Head of caudate nucleus (tissue), 42 donors: ENCODE measurements at regions not wholly inside any gene's neighbourhood (a gene's known extent, or its start where the extent isn't known, plus 50 kb on each side); places are given as distances from the start of the nearest gene placed in this dataset.
"Not testable (repeated sequence)": the region's sequence is repeated elsewhere in the genome, so short reads cannot be mapped to it uniquely, and the experiment has no call there.

Experiments used
- DNase-seq, 42 donors: peaks; one replicate each; pipeline versions ENCODE4 v3.0.0 to v3.0.0-alpha.2; 2020 to 2021; ENCODE audit warnings: mixed read lengths in 7 of 42
- intact Hi-C: fragments of 100-400 bp; cut with DNase I; formaldehyde crosslinking; loops from one replicate; pipeline ENCODE4 v1.15.0; 2022

DNA sequence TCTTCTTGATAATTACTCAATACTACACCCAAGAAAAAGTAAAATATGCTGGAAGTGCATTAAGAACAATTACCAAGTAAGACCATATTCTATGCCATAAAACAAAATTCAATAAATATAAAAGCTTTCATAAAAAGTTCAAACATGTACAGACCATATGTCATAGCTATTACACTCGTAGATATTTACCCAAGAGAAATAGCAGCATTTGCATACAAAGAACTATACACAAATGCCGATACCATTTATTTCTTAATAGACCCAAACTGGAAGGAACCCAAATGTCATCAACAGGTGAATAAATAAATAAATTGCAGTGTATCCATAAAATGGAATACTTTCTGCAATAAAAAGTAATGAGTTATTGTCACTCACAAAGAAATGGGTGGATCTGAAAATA, 78.3 kb upstream of the SLC16A7 start:
- no peak for DNase-seq
- intact Hi-C loops = no loop called here

DNA sequence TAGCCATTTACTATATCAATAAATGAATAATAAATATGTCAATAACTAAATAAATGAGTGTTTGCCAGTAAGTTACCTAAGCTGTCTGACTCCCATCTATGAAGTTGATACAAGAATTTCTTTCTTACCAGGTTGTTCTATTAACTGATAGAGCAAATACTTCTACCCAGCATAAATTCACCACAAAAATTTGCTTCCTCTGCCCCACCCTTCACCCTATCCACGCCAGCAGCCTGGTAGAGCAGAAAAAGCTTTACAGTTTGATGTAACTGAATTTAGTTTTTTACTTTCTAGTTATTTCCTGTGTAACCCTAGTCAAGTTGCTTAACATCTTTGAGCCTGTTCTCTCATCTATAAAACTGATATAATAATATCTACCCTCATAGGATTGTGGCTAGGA, 94.9 kb upstream of the SLC16A7 start:
- intact Hi-C loops = no loop called here

DNA sequence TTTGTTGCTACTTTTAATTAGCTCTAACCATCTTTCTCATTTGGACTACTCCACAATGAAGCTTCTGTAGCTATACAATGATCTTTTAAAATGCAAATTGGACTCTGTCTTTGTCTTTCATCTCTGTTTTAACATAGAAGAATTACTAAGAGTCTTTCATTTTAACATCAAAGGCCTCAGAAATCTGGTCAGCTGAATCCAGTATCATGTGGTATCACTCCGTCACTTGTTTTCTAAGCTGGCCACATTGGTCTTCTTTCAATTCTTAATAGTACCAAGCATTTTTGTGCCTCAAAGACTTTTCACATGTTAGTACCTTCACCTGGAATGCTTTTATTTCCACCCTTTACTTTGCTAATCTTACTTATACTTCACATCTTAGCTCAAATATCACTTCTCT, 95.5 kb upstream of the SLC16A7 start:
- DNase-seq = peak in 1 of 42 donors; percentile 4
- intact Hi-C loops = no loop called here

More for the DNA sequence above, 94.9 kb upstream of the SLC16A7 start:
- DNase-seq = no peak

DNA sequence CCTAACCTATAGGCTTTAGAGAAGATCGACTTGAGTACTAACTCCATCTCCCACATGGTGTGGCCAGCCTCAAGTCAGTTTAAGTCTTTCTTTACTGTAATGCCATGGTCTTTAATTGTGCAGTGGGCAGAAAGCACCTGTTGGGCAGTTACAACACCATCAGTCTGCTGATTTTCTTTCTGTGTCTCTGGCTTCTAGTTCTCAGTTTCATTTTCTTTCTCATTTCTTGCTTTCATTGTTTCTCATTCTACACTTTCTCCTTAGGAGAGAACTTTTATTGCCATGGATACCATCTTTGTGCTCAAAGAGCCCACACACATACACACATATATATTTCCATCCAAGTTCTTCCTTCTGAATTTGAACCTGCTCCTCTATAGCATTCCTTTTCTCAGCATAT, 96.1 kb upstream of the SLC16A7 start:
- no peak for DNase-seq
- intact Hi-C loops = no loop called here

DNA sequence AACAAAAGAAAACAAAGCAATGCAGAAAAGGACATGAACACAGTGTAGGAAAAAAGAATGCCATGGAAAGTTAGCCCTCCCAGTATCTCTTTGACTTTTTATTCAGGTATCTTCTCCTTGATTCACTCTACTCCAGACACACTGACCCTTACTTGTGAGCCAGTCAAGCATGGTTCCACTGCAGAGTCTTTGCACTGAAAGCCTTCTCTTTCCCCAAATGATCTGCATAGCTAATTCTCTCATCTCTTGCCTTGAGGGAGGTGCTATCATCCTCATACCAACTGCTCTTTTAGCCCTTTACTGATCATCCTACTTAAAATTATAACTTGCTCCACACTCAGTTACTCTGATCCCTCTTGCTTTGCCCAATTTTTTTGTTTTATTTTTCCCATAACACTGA, 101.2 kb upstream of the SLC16A7 start:
- DNase-seq = no peak
- intact Hi-C loops = no loop called here

DNA sequence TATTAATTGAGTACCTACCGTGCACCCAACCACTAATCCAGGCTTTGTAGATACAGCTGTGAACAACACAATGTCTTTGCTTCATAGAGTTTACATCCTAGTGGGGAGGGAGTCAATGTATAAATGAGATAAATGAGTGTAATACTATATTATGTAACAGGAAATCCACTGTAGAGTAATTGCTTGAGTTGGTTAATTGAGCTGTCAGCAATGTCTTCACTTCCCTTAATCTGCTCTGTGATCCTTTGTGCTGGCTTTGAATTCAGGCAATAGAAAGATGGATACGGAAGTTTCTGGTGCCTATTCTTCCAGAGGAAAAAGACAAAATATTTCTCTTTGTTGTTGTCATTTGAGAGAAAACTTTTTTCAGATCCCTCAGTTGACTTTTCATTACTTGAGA, 104.0 kb upstream of the SLC16A7 start:
- DNase-seq = no peak

DNA sequence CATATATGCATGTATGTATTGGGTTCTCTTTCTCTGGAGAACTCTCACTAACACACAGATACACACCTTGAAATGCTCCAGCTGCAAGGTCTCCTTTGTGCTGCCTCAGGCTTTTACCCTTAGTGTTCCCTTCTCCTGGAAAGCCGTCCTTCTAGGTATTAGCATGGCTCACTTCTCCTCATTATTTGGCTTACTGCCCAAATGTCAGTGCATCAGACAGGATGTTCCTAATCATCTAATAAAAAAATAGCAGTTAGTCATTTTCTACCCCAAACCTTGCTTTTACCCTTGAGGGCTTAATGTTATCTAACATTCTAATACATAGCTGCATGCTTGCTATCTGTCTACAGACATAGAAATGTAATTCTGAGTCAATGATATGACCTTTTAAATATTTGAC, 109.0 kb upstream of the SLC16A7 start:
- intact Hi-C loops = no loop called here
- DNase-seq = no peak

More for the DNA sequence above, 104.0 kb upstream of the SLC16A7 start:
- intact Hi-C loops = no loop called here

DNA sequence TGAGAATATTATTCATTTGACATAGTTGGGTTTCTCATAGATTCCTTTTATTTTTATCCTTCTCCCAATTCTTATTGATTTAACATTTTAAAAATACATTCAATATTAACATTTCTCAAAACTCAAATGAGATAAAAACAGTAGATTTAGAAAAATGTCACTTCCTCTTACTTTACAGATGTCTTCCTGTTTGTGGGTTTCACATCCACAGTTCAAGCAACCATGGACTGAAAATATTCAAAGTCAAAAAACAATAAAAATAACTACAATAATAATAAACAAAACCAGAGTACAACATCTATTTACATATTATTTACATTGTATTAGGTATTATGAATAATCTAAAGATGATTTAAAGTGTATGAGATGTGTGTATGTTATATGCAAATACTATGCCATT, 111.3 kb upstream of the SLC16A7 start:
- no peak for DNase-seq
- intact Hi-C loops = no loop called here

DNA sequence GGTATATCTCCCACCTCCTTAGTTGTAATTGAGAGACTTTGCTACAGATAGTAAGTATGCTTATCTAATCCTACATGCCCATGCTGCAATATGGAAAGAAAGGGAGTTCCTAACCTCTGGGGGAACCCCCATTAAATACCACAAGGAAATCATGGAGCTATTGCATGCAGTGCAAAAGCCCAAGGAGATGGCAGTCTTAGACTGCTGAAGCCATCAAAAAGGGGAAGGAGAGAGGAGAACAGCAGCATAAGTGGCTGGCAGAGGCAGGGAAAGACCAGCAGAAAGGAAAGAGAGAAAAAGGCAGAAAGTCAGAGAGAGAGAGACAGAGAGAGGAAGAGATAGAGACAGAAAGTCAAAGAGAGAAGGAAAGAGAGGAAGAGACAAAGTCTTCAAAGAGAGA, 121.6 kb upstream of the SLC16A7 start:
- DNase-seq, intact Hi-C loops: not testable (repeated sequence)

DNA sequence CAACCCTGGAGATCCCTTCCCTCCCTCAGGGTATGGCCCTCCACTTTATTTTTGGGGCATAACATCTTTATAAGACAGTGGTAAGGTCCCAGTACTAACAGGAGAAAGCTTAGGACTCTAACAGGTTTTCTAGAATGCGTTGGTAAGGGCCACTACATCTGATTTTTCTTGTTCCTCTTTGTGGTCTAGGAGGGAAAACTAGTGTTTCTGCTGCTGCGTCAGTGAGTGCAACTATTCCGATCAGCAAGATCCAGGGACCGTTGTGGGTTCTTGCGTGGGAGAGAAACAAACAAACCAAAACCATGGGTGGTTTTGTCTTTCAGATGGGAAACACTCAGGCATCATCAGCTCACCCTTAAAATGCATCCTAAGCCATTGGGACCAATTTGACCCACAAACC, 123.6 kb upstream of the SLC16A7 start:
- intact Hi-C loops = no loop called here
- no peak for DNase-seq

DNA sequence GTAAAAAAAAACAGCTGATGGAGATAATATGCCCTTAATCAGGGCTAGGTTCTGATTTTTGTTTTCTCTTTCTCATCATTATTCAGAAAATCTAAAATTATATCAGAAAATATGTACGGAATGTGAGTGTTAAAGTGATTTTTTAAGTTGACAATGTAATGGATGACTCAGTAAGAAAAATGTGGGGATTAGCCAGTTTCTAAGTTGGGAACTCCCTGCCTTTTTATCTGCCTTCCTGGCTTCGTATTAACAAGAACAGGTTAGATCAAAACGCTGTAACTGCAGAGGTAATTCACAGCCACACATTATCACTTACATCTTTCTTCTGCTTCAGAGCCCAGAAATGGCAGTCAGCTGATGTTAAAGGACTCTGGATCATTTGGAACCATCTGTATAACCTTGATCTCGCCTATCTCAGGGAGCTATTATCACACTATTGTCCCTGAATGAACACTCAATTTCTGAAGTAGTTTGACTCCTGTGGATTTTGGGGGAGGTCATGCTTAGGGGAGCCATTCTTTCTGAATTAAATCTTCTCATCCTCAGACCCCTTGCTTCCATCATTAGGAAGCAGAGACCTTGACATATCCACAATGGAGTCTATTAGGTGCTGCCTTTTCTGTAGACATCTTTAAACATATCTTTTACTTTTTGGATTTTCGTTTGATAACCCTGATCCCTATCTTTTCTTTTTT, 135.7 kb upstream of the SLC16A7 start:
- peak in 2 of 42 donors; percentile 21 to 38 for DNase-seq
- intact Hi-C loops = no loop called here

DNA sequence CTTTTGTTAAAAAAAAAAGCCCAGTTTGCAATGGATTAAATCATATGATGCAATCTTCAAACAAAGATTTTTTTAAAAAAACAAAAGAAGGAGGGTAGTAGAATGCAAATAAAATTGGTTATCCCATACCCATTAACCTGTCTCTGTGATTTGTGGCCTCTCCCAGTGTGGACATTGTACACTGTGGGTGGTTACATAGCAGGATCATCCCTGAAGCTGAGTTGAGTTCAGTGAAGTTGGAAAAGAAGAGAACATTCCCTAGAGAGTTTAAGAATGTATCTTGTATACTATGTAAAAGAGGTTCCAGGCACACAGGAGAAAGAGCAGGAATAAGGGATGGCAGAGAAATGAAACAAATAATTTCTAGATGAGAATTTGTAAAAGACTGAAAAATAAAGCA, 142.4 kb upstream of the SLC16A7 start:
- DNase-seq = no peak
- intact Hi-C loops = no loop called here

DNA sequence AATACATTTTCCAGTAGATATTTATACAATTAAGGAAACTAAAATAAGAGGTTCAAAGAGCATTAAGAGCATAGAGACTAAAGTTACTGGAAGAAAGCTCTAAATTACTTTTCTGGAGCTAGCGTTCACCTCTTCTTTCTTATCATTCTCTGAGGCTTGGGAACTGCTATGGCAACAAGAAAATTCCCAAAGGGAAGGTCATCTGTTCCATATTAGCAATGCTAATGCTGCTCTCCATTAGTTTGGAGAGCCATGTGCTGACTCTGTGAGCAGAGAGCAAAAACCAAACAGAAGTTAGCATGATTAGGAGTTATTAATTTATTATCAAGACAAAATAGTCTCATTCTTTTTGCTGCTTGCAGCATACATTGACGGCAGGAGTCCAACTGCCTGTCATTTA, 143.1 kb upstream of the SLC16A7 start:
- intact Hi-C loops = no loop called here
- no peak for DNase-seq

DNA sequence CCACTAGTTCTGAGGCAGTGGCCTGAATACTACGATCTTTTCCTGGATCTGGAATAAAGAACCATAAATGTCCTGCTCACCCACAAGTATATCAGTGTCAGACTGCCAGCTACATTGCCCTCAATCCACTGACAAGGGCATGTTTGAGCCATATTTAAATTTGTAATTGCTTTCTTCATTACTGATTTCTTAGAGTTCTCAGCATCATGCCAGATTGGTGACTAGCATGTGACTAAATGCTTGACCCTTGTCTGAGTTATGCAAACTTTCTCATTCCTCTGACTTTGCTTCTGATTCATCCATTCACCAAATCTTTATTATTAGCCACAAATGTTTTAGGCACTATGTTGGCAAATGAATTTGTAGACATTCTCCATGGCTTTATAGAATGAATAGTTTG, 143.6 kb upstream of the SLC16A7 start:
- intact Hi-C loops = no loop called here
- no peak for DNase-seq

DNA sequence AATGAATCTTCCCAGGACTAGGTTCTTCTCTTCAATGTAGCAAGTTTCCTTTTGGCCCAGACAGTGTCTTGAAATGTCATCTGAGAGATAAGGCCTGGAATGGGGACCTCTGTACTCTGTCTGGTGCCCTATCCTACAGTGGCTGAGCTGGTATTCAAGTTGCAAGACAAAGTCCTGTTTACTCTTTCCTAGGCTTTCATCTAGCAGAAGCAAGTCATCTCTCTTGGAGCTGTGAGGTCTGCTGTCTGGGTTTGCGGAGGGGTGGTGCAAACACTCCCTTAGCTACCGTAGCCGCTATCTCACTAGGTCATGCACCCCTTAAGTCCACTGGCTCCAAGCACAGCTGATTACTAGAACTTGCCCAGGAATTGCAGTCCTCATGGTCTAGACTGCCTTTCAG, 149.7 kb upstream of the SLC16A7 start:
- no peak for DNase-seq
- intact Hi-C loops = no loop called here

DNA sequence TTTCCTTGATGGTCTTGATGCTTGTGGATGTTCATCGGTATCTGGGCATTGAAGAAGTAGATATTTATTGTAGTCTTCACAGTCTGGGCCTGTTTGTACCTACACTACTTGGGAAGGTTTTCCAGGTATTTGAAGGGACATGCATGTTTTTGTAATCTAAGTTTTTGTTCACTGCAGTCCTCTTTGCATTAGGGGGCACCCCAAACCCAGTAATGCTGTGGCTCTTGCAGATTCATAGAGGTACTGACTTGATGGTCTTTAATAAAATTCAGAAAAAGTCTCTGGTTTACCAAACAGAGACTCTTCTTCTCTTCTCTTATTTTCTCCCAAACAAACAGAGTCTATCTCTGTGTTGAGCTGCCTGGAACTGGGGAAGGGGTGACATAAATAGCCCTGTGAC, 150.9 kb upstream of the SLC16A7 start:
- DNase-seq = no peak

DNA sequence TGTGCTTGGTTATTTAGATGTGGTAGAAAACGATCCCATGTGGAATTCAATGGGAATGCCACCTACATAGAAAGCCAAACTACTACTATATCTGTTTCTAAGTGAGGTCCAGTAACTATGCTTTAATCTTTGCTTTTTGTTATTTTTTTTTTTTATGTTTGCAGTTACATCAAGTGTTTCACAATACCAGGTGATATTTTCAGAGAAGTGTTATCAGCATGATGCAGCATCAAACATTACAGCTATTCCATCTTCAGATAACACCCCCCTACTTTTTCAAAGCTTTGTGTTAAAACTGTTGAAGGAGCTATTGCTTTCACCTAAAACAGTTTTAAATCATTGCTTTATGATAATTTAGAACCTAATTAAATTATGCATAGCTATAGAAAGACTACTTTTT, 163.8 kb upstream of the SLC16A7 start:
- no peak for DNase-seq
- intact Hi-C loops = no loop called here

More for the DNA sequence above, 150.9 kb upstream of the SLC16A7 start:
- intact Hi-C loops = no loop called here

DNA sequence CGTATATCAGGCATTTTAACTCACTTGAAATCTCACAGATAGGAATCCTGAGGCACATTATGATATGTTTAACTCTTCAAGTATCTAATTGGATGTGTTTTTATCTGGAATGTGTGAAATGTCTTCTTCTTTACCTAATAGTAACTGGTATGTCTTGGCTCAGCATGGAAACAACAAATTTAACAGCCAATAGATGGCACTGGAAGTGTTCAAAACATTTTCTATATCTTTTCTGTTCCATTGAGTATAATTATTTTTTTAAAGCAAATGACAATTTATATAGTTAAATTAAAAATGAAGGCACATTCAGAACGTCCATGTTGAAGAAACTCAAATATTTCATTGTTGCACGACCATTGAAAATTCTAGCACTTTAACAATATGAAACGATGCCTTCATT, 164.6 kb upstream of the SLC16A7 start:
- intact Hi-C loops = no loop called here
- no peak for DNase-seq

DNA sequence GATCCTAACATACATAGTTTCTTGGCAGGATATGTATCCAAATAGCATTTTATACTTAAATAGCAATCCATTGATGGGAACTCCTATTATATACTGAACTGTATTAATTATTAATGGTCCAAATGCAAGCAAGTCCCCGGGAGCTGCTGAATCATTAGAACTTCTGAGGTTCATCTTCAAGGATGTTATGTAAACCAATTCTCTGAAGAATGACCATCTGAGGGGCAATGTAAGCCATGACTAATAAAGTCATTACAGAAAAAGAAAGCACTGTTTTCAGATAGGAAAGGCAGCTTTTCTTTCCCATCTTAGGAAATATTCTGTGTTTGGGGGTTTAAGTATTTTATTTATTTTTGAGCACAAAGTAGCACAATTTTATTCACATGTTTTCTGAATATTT, 166.1 kb upstream of the SLC16A7 start:
- intact Hi-C loops = no loop called here
- no peak for DNase-seq

DNA sequence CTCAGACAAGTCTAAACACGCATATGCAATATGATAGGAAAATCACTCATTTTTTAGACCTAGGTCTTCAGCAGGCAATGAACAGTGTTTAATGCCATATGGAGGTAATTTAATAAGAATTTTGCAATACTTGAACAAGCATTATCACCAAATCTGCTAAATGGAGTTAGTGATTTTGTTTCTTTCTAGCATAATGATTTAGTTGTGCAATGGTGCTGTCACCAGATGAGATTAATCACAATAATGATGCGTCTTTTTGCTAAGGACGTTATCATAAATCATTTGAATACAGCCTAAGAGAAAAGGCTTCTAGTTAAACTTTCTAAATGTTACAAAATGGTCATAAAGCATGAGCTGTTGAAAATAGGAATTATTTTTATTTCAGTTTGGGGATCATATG, 170.0 kb upstream of the SLC16A7 start:
- DNase-seq = no peak
- intact Hi-C loops = no loop called here

DNA sequence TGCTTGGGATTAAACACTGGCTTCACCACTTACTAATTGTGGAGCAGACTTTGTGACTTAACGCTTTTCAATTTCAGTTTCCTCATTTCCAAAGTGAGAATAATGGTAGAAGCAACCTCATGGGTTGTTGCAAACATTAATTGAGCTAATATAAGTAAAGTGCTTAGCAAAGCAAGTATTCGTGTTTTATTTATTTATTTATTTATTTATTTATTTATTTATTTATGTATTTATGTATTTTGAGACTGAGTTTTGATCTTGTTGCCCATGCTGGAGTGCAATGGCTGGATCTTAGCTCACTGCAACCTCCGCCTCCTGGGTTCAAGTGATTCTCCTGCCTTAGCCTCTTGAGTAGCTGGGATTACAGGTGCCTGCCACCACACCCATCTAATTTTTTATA, 171.2 kb upstream of the SLC16A7 start:
- DNase-seq, intact Hi-C loops: not testable (repeated sequence)

DNA sequence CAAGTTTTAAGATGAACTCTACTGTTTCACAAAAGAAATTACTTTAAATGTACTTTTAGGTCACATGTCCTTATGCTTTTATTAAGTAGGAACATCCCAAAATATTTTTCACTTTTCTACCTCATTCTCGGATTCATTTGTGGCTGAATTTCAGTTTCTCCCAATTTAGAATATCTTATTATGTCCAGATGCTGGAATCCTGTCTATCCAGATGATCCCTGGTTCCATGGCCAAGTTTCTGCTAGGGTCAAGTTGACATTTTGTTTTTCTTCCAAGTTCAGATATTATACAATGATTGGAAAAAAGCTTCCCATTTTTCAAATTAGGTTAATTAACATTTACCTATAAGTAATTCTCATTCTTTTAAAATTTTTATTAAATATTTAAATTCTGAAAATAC, 181.8 kb upstream of the SLC16A7 start:
- intact Hi-C loops = no loop called here
- DNase-seq = no peak
